ENCODE measurements at regions not wholly inside any gene's neighbourhood (a gene's known extent, or its start where the extent isn't known, plus 50 kb on each side); places are given as distances from the start of the nearest gene placed in this dataset.
"Not testable (repeated sequence)": the region's sequence is repeated elsewhere in the genome, so short reads cannot be mapped to it uniquely, and the experiment has no call there.

- Histone ChIP-seq H3K27me3 (ENCODE audit: insufficient read depth, low read length) (no peaks in the 10 kb centered on the region), H3K4me1 (ENCODE audit: insufficient read depth, low read length) (peaks cover 4% of the 10 kb centered on the region)
Observed at GRCh38 chr13:88464851-88465250, 793.7 kb downstream of the SLITRK5 start.

GRCh38 chr13:88472316-88472715 lies 801.1 kb downstream of the SLITRK5 start:
- Histone ChIP-seq H3K4me3 (ENCODE audit: low read length) (no peak overlapping the region), H3K4me1 (ENCODE audit: insufficient read depth, low read length) (no peaks in the 10 kb centered on the region), H3K9me3 (ENCODE audit: low read depth, low read length) (no peaks in the 10 kb centered on the region), H3K27me3 (ENCODE audit: insufficient read depth, low read length) (no peaks in the 10 kb centered on the region)

More at GRCh38 chr13:88464851-88465250, 793.7 kb downstream of the SLITRK5 start:
- H3K9me3 ChIP-seq (ENCODE audit: low read depth, low read length) = no peaks in the 10 kb centered on the region
- H3K4me3 ChIP-seq (ENCODE audit: low read length) = no peak overlapping the region

- Histone ChIP-seq H3K4me3 (ENCODE audit: low read length) (no peak overlapping the region), H3K9me3 (ENCODE audit: low read depth, low read length) (peaks cover 3% of the 10 kb centered on the region), H3K4me1 (ENCODE audit: insufficient read depth, low read length) (no peaks in the 10 kb centered on the region), H3K27me3 (ENCODE audit: insufficient read depth, low read length) (no peaks in the 10 kb centered on the region)
Observed at GRCh38 chr13:88483202-88483601, 812.0 kb downstream of the SLITRK5 start.

- Histone ChIP-seq H3K9me3 (ENCODE audit: low read depth, low read length) (peaks cover 21% of the 10 kb centered on the region), H3K27me3 (ENCODE audit: insufficient read depth, low read length) (no peaks in the 10 kb centered on the region), H3K4me3 (ENCODE audit: low read length) (no peak overlapping the region), H3K4me1 (ENCODE audit: insufficient read depth, low read length) (no peaks in the 10 kb centered on the region)
Observed at GRCh38 chr13:88507909-88508308, 836.7 kb downstream of the SLITRK5 start.

- not testable (repeated sequence) for H3K4me1 ChIP-seq (ENCODE audit: insufficient read depth, low read length)
Observed at GRCh38 chr13:88512993-88513392, 841.8 kb downstream of the SLITRK5 start.

GRCh38 chr13:88526186-88526852 lies 855.1 kb downstream of the SLITRK5 start:
- Histone ChIP-seq H3K4me3 (ENCODE audit: low read length) (no peak overlapping the region), H3K4me1 (ENCODE audit: insufficient read depth, low read length) (no peaks in the 10 kb centered on the region), H3K27me3 (ENCODE audit: insufficient read depth, low read length) (no peaks in the 10 kb centered on the region), H3K9me3 (ENCODE audit: low read depth, low read length) (peaks cover 4% of the 10 kb centered on the region)

More at GRCh38 chr13:88512993-88513392, 841.8 kb downstream of the SLITRK5 start:
- H3K4me3 ChIP-seq (ENCODE audit: low read length); H3K9me3 ChIP-seq (ENCODE audit: low read depth, low read length); H3K27me3 ChIP-seq (ENCODE audit: insufficient read depth, low read length): not testable (repeated sequence)

GRCh38 chr13:88526853-88527215 lies 855.7 kb downstream of the SLITRK5 start:
- no peaks in the 10 kb centered on the region for H3K27me3 ChIP-seq (ENCODE audit: insufficient read depth, low read length)
- no peaks in the 10 kb centered on the region for H3K4me1 ChIP-seq (ENCODE audit: insufficient read depth, low read length)
- peaks cover 4% of the 10 kb centered on the region for H3K9me3 ChIP-seq (ENCODE audit: low read depth, low read length)
- H3K4me3 ChIP-seq (ENCODE audit: low read length) = no peak overlapping the region

GRCh38 chr13:88541994-88542393 lies 870.8 kb downstream of the SLITRK5 start:
- H3K9me3 ChIP-seq (ENCODE audit: low read depth, low read length) = no peaks in the 10 kb centered on the region
- H3K4me3 ChIP-seq (ENCODE audit: low read length) = no peak overlapping the region
- no peaks in the 10 kb centered on the region for H3K4me1 ChIP-seq (ENCODE audit: insufficient read depth, low read length)
- H3K27me3 ChIP-seq (ENCODE audit: insufficient read depth, low read length) = no peaks in the 10 kb centered on the region

- no peaks in the 10 kb centered on the region for H3K9me3 ChIP-seq (ENCODE audit: low read depth, low read length)
- H3K4me1 ChIP-seq (ENCODE audit: insufficient read depth, low read length) = no peaks in the 10 kb centered on the region
- no peak overlapping the region for H3K4me3 ChIP-seq (ENCODE audit: low read length)
- no peaks in the 10 kb centered on the region for H3K27me3 ChIP-seq (ENCODE audit: insufficient read depth, low read length)
Observed at GRCh38 chr13:88544836-88545235, 873.7 kb downstream of the SLITRK5 start.

GRCh38 chr13:88552966-88553365 lies 881.8 kb downstream of the SLITRK5 start:
- no peaks in the 10 kb centered on the region for H3K4me1 ChIP-seq (ENCODE audit: insufficient read depth, low read length)
- H3K9me3 ChIP-seq (ENCODE audit: low read depth, low read length) = no peaks in the 10 kb centered on the region
- H3K27me3 ChIP-seq (ENCODE audit: insufficient read depth, low read length) = no peaks in the 10 kb centered on the region
- no peak overlapping the region for H3K4me3 ChIP-seq (ENCODE audit: low read length)

GRCh38 chr13:88565566-88565965 lies 894.4 kb downstream of the SLITRK5 start:
- Histone ChIP-seq H3K9me3 (ENCODE audit: low read depth, low read length) (no peaks in the 10 kb centered on the region), H3K4me1 (ENCODE audit: insufficient read depth, low read length) (no peaks in the 10 kb centered on the region), H3K4me3 (ENCODE audit: low read length) (no peak overlapping the region), H3K27me3 (ENCODE audit: insufficient read depth, low read length) (no peaks in the 10 kb centered on the region)

- Histone ChIP-seq H3K27me3 (ENCODE audit: insufficient read depth, low read length) (no peaks in the 10 kb centered on the region), H3K4me1 (ENCODE audit: insufficient read depth, low read length) (no peaks in the 10 kb centered on the region), H3K9me3 (ENCODE audit: low read depth, low read length) (no peaks in the 10 kb centered on the region), H3K4me3 (ENCODE audit: low read length) (no peak overlapping the region)
Observed at GRCh38 chr13:88585861-88586260, 914.7 kb downstream of the SLITRK5 start.

GRCh38 chr13:88586263-88586662 lies 915.1 kb downstream of the SLITRK5 start:
- H3K27me3 ChIP-seq (ENCODE audit: insufficient read depth, low read length) = no peaks in the 10 kb centered on the region
- H3K4me3 ChIP-seq (ENCODE audit: low read length) = no peak overlapping the region
- H3K9me3 ChIP-seq (ENCODE audit: low read depth, low read length) = no peaks in the 10 kb centered on the region
- H3K4me1 ChIP-seq (ENCODE audit: insufficient read depth, low read length) = no peaks in the 10 kb centered on the region

- Histone ChIP-seq H3K9me3 (ENCODE audit: low read depth, low read length) (no peaks in the 10 kb centered on the region), H3K4me3 (ENCODE audit: low read length) (no peak overlapping the region), H3K27me3 (ENCODE audit: insufficient read depth, low read length) (no peaks in the 10 kb centered on the region), H3K4me1 (ENCODE audit: insufficient read depth, low read length) (no peaks in the 10 kb centered on the region)
Observed at GRCh38 chr13:88590574-88590973, 919.4 kb downstream of the SLITRK5 start.

- Histone ChIP-seq H3K4me3 (ENCODE audit: low read length) (no peak overlapping the region), H3K9me3 (ENCODE audit: low read depth, low read length) (no peaks in the 10 kb centered on the region), H3K27me3 (ENCODE audit: insufficient read depth, low read length) (no peaks in the 10 kb centered on the region), H3K4me1 (ENCODE audit: insufficient read depth, low read length) (no peaks in the 10 kb centered on the region)
Observed at GRCh38 chr13:88592105-88592504, 920.9 kb downstream of the SLITRK5 start.

GRCh38 chr13:88601949-88602348 lies 930.8 kb downstream of the SLITRK5 start:
- H3K4me1 ChIP-seq (ENCODE audit: insufficient read depth, low read length) = no peaks in the 10 kb centered on the region
- no peak overlapping the region for H3K4me3 ChIP-seq (ENCODE audit: low read length)
- H3K27me3 ChIP-seq (ENCODE audit: insufficient read depth, low read length) = no peaks in the 10 kb centered on the region

More at GRCh38 chr13:88601949-88602348, 930.8 kb downstream of the SLITRK5 start:
- H3K9me3 ChIP-seq (ENCODE audit: low read depth, low read length) = no peaks in the 10 kb centered on the region

All from mononuclear cell (primary cell).